ENCODE measurements at regions not wholly inside any gene's neighbourhood (a gene's known extent, or its start where the extent isn't known, plus 50 kb on each side); places are given as distances from the start of the nearest gene placed in this dataset.
"Not testable (repeated sequence)": the region's sequence is repeated elsewhere in the genome, so short reads cannot be mapped to it uniquely, and the experiment has no call there.

- DNase-seq, result peak; percentile 56
These were observed 210.4 kb upstream of the ADO start for GRCh38 chr10:62594093-62594520.

GRCh38 chr10:62597226-62597625, 207.3 kb upstream of the ADO start:
- DNase-seq, result no peak

- no peak for DNase-seq
These were observed 205.4 kb upstream of the ADO start for GRCh38 chr10:62599161-62599560.

GRCh38 chr10:62606551-62606950, 198.0 kb upstream of the ADO start:
- not testable (repeated sequence) for DNase-seq

- not testable (repeated sequence) for DNase-seq
These were observed 196.2 kb upstream of the ADO start for GRCh38 chr10:62608189-62608875.

- peak; percentile 57 for DNase-seq
These were observed 193.8 kb upstream of the ADO start for GRCh38 chr10:62610649-62611229.

GRCh38 chr10:62613424-62613823, 191.1 kb upstream of the ADO start:
- DNase-seq, result no peak

GRCh38 chr10:62613859-62614258, 190.7 kb upstream of the ADO start:
- DNase-seq, result no peak

- DNase-seq, result peak; percentile 68
These were observed 189.9 kb upstream of the ADO start for GRCh38 chr10:62614389-62615157.

- DNase-seq, result no peak
These were observed 187.5 kb upstream of the ADO start for GRCh38 chr10:62616885-62617590.

- DNase-seq, result peak; percentile 76
These were observed 186.9 kb upstream of the ADO start for GRCh38 chr10:62617652-62618051.

- DNase-seq, result peak; percentile 82
These were observed 186.5 kb upstream of the ADO start for GRCh38 chr10:62618054-62618453.

- peak; percentile 96 for DNase-seq
These were observed 185.7 kb upstream of the ADO start for GRCh38 chr10:62618576-62619412.

GRCh38 chr10:62619413-62619738, 185.1 kb upstream of the ADO start:
- DNase-seq, result peak; percentile 88

- DNase-seq, result peak; percentile 94
These were observed 184.0 kb upstream of the ADO start for GRCh38 chr10:62620491-62620890.

- DNase-seq, result no peak
These were observed 181.3 kb upstream of the ADO start for GRCh38 chr10:62623223-62623622.

GRCh38 chr10:62625484-62625883, 179.0 kb upstream of the ADO start:
- no peak for DNase-seq

- DNase-seq, result no peak
These were observed 178.4 kb upstream of the ADO start for GRCh38 chr10:62626079-62626478.

- no peak for DNase-seq
These were observed 177.7 kb upstream of the ADO start for GRCh38 chr10:62626817-62627216.

- DNase-seq, result no peak
These were observed 176.5 kb upstream of the ADO start for GRCh38 chr10:62627983-62628382.

GRCh38 chr10:62631241-62631640, 173.3 kb upstream of the ADO start:
- DNase-seq, result peak; percentile 80

- peak; percentile 94 for DNase-seq
These were observed 172.3 kb upstream of the ADO start for GRCh38 chr10:62632071-62632809.
